ENCODE measurements at regions not wholly inside any gene's neighbourhood (a gene's known extent, or its start where the extent isn't known, plus 50 kb on each side); places are given as distances from the start of the nearest gene placed in this dataset.

DNA sequence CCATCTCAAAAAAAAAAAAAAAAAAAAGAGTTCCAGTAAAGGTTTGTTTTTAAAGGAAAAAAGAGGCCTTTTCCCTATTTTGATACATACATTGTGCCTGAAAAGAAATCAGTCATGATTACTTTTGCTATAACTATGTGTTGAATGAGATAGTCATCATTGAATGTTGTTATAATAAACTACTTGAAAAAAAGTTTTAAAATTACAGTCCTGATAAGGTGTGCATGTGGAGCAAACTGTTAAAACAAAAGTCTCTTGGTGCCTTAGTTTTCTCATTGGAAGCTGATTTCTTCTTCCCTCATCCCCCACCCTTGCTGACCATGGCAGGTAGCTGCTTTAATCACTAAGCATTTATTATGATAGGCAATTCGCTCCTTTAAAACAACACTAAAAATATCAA, 172.3 kb upstream of the TBCA start:
- no peak for DNase-seq

DNA sequence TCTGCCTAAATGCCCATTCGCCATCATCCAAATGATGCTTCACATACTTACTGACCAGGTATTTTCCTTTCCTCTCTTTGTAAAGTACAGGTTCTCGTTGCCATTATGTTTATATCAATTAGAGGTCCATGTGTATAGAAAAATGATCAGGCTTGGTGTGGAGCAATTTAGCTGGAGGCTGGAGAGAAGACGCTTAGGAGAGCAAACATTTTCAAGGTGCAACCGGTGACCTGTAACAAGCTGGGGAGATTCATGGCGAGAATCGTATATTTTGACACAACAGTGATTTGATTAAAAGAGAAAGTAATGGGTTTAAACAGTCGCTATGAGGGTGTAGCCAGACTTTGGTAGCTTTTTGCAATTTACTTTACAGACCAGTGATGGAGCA, 170.9 kb upstream of the TBCA start:
- DNase-seq: no peak

DNA sequence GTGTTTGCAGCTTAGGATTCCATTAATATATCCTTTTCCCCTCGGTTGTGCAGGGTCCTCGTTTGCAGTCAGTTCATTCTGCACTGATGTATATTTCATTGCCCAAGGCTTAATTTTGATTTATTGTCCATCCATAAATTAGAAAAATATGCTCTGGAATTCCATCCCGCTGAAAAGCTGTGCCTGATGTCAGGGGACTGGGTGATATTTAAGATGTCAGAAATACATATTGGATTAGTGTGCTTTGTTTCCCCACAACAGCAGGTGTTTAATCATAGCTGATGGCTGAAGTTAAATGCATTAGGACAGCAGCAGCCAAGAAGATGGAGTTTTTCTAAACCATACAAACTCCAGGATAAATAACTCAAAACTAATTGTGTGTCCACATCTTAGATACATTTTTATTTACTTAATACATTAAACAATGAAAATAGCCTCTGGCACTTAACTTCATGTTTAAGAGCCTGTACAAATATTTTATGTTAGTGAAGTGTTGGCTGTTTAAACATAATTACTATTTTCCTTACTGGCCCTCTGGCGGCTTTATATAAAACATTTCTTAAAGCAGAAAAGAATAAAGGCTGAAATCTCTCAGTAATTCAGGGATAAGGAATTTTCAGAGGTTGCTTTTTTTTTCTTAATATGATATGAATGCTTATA, 170.4 kb upstream of the TBCA start:
- no peak for DNase-seq

DNA sequence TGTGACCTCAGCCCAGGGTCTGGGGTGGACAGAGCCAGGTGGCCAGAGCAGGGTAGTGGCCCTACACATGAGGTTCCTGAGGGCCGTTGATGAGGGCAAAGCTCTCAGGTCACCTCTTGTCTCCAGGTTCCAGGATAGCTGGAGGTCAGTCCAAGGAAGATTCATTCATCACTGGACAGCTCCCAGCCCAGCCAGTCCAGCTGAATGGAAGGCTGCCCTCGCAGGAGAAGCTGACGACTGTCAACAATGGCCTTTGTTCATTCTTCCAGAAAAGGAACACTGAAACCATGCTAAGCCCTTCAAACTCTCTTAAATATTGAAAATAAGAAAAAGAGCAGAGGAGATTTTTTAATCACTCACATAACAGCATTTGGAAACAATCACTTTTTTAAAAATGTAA, 169.7 kb upstream of the TBCA start:
- DNase-seq: no peak

DNA sequence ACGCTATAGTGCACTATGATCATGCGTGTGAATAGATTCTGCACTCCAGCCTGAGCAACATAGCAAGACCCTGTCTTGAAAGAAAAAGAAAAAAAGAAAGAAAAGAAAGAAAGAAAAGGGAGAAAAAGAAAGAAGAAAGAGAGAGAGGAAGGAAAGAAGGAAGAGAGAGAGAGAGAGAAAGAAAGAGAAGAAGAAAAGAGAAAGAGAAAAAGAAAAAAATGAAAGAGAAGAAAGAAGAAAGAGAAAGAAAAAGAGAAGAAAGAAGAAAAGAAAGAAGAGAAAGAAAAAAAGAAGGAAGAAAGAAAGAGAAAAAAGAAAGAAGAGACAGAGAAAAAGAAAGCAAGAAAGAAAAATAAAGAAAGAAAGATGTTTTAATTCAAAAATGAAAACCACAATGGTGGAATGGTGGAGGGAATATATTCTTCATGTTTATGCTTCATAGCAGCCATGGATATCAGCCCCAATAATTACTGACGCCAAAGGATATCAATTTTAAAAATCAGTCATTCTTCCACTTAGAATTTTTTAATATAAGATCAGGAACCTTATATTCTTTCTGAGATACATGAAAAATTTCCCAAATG, 168.7 kb upstream of the TBCA start:
- no peak for DNase-seq

DNA sequence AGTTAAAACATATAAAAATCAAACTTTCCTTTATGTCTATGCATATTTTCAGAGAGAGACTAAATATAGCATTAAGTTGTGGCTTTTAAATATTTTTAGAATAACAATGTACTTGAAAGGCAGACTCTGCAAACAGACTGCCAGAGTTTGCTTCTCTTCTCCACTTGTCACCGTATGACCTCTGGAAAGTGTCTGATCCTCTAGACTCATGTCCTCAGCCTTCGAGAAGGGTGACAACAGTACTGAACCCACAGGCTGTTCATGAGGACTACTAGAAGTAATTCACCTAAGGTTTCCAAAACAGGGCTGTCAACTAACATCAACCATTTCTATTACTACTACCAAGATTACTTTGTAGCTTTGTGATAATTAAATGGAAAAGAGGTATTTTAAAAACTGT, 167.7 kb upstream of the TBCA start:
- no peak for DNase-seq

DNA sequence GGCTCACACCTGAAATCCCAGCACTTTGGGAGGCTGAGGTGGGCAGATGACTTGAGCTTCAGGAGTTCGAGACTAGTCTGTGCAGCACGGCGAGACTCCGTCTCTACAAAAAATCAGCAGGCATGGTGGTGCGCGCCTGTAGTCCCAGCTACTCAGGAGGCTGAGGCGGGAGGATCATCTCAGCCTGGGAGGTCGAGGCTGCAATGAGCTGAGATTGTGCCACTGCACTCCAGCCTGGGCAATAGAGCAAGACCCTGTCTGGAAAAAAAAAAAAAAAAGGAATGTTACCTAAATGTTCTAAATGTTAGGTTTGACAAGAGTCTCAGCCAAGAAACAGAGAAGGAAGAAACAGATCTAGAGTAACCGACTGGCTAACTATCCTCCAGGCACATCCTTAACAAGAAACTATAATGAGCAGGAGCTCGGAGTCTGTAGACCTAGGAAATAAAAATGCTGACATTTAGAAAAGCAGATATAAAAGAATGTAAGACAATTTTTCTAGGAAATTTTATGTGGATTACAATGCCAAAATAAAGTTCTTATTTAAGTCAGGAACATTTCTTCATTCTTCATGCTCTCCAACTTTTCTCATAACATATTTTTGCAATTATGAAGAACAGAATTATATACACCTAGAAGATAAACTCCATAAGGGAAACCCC, 166.6 kb upstream of the TBCA start:
- DNase-seq: no peak

DNA sequence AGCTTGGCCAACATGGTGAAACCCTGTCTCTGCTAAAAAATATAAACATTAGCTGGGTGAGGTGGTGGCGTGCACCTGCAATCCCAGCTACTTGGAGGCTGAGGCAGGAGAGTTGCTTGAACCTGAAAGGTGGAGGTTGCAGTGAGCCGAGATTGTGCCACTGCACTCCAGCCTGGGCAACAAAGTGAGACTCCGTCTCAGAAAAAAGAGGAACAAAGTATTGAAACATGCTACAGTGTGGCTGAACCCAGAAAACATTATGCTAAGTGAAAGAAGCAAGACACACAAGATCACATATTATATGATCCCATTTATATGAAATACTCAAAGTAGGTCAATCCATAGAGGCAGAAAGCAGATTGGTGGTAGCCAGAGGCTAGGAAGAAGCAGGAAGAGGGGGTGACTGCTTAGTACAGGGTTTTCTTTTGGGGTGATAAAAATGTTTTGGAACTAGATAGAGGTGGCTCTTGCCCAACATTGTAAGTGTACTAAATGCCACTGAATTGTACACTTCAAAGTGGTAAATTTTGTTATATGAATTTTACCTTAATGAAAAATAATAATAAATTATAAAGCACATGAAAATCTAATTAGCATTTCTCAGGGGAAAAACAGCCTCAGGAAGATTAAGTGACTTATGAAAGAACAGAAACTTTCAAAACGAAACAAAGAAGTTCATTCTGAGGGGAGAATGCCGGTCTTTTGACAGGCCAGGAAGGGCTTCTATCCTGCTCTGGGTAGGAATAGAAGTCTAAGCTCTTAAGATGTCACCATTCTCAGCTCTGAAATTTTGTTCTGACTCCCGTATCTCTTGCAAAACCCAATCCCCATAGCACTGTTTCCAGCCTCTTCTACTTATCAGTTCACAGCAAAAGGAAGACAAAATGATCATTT, 161.1 kb upstream of the TBCA start:
- no peak for DNase-seq

DNA sequence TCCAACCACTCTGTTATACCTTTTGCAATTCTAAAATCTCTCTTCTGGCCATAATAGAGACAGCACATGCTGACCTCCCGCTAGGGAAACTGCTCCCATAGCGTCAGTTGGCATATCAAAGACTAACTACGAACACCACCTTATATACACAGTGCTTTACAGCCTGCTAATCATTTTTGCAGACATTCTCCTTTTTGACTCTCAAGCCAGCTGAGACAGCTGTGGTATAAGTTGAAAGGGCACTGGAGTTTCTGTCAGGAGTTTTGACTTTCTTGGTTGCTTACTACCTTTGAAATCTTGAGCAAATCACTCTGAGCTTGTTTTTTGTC, 160.2 kb upstream of the TBCA start:
- no peak for DNase-seq

DNA sequence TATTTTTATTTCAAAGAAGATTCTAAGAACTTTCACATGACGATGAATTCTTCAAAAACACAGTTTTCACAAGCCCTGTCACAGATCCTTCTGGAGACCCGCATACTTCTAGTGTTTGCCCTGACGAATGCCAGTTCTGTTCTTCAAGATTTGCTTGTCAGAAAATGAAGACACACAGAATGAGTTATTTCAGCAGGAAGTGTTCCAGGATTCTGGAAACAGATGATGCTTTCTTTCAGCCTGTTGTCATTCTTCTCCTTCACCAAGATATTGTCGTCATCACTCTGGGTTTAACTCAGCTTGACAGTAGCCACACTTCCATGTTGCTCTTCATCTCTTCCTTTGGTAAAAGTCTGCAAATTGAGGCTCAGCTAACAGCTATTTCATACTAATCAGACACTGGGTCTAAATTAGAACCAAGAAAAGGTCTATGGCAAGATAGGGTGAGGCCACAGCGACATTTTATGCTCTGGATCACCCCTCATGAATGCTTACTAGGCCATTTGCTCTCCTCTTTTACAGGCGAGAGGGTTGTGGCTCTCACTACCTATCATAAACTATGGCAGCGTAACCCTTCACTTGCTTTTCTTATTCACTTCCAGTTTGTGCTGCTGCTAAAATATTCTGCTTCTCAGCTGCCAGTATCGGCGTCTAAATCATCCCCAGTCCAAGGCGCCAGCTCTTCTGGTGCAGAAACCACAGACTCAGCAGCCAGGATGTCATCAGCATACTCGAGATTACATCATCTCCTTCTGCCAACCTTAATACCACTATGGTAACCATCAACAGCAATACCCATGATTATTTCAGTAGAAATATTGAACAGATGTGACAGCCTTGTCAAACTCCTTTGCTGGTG, 159.6 kb upstream of the TBCA start:
- no peak for DNase-seq

DNA sequence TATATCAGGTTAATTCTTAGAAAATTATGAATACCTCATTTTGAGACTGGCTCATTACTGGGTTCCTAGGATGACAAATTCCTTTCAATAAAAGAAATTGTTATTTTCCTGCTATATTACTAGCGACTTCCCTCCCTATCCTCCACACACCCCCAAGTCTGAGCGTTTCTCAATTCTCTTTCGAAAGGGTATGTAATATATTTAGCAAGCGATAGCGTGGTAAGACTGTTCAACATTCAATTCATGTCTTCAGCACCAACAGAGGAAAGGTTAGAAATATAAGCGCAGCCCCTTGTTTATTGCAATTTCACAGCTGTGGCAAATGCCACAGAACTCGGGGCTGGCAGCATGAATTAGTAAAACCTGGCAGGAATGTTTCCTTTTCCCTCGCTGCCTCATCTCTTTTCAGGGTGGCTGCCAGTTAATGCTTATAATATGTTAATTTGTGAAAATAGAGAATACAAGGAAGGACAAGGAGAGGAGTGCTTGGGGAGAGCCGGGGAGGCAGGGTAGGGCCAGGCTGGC, 152.7 kb upstream of the TBCA start:
- no peak for DNase-seq

DNA sequence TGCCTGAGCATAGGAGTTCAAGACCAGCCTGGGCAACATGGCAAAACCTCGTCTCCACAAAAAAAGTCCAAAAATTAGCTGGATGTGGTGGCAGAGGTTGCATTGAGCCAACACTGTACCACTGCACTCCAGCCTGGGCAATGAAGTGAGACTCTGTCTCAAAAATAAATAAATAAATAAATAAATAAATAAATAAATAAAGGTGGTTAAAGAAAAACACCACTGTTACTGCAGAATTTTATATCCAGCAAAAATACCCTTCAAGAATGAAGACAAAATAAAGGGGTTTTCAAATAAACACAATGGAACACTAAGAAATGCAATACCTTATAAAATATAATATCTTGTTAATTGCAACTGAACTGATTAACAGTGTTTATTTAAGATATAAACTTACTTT, 150.2 kb upstream of the TBCA start:
- no peak for DNase-seq

DNA sequence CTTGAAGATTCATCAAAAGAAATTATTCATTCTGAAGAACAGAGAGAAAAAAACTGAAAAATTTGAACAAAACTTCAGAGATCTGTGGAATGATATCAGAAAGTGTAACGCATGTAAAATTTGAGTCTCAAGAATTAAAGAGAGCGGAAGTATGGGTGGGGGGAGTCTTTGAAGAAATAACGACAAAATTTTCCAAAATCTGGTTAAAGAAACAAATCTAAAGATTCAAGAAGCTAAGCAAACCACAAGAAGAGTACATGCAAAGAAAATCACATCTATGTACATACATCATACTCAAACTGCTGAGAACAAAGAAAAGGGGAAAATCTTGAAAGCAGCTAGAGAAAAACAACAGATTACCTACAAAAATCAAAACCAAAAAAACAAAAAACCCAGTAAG, 149.4 kb upstream of the TBCA start:
- DNase-seq: no peak

DNA sequence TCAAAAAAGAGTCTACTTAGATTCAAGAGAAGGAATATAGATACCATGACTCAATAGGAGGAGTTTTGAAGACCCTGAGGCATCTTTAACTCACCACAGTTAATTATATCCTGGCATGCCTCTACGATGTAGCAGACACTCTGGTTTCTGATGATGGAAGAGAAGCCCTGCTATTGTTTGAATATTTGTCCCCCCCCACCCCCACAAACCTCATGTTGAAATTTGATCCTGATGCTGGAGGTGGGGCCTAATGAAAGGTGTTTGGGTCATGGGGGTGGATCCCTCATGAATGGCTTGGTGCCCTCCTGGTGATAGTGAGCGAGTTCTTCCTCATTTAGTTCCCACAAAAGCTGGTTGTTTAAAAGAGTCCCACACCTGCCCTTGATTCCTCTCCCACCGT, 147.9 kb upstream of the TBCA start:
- DNase-seq: no peak

DNA sequence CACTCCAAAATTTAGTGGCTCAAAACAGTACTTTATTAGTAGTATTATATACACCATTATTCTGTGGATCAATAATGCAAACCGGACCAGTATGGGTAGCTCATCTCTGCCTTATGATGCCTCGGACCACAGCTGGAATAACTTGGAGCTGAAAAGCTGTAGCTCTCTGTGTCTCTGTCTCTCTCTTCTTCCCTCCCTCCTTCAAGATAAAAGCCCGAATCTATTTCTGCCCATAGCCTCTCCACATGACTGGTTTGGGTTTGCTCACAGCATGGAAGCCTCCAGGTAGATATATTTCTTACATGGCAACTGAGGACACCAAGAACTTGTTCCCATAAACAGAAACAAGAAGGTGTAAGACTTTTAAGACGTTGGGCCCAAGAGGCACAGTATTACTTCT, 147.5 kb upstream of the TBCA start:
- no peak for DNase-seq

DNA sequence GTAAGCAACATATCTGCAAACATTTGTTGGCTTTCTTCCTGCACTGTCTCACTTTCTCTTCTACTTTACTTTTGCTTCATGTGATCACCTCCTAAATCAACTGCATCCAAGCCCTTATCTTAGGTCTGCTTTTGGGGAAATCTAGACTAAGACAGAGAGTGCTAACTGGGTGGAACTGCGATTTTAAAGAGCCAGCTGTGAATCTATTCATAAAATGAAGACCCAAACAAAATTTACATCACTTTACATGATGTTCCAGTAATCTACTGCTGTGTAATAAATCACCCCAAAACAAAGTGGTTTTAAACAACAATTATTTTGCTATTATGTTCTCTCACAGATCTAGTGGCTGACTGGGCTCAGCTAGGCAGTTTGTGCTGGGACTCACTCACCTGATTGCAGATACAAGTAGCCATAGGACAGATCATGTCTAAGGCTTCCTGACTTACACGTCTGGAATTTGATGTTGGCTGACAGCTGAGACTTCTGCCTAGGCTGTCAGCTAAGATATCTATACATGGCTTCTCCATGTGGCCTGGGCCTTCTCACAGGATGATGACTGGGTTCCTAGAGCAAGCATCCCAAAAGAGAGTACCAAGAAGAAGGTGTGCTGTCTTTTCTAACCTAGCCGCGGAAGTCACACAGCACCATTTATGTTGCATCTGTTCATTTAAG, 145.1 kb upstream of the TBCA start:
- no peak for DNase-seq

DNA sequence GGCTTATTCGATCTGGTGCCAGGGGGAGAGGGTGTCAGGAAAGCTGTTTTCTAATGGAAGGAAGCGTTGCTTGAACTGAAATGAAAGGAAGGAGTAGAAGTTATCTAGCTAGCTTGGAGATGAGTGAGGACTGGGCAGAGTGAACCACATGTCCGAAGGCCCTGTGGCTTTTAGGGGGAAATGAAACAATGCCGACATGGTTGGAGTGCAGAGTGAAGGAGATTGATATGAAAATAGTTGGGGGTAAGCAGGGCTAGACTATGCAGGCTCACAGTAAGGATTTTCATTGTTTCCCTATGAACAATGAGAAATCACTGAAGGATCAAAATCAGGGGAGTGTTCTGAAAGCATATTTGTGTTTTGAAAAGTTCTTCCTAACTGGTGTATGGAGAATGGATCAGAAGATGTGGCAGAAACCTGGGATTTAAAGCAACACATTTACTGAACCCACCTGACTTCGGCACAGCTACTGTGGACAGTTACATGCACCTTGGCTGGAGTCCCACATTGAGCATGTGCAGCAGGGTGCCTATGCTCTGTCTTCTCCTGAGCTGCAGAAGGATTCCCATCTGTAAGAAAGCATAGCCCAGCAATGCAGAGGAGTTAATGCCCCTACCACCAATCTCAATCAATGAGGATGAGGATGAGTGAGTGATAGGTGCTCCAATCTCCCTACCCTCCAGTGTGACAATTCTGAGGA, 144.4 kb upstream of the TBCA start:
- no peak for DNase-seq

DNA sequence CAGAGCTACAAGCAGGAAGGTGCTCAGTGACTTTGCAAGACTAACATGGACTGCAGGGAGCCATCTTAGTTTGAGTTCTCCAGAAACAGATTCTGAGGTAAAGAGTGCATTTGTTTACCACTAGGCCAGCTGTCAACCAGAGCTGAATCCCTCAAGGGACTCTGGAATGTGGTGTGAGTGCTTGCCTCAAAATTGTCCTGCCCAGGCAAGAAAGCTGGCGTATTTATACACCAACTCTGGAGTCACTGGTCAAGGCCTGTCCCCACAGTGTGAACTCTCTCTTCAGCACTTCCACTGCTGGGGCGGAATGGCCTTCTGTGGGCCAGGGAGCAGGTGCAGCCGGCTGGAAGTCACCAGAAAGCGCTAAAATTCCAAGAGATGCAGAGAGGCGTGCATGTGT, 139.2 kb upstream of the TBCA start:
- DNase-seq: no peak

DNA sequence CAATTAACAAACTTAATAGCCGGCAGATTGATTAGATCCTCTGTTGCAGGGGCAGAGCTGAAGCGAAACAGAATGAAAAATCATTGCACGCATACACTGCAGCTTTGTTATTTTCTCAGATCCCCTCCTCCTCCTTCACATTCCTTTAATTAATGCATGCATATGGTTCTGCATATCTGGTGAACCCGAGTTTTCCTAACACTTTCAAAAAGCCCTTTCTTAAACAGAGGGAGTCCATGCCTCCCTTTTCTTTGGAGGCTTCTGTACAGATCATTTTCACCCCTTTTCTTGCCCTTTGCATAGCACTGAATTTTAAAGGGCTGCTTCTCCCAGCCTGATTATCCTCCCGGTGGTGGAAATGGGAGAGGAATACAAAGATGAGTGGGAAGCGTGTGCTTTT, 136.6 kb upstream of the TBCA start:
- DNase-seq: no peak

DNA sequence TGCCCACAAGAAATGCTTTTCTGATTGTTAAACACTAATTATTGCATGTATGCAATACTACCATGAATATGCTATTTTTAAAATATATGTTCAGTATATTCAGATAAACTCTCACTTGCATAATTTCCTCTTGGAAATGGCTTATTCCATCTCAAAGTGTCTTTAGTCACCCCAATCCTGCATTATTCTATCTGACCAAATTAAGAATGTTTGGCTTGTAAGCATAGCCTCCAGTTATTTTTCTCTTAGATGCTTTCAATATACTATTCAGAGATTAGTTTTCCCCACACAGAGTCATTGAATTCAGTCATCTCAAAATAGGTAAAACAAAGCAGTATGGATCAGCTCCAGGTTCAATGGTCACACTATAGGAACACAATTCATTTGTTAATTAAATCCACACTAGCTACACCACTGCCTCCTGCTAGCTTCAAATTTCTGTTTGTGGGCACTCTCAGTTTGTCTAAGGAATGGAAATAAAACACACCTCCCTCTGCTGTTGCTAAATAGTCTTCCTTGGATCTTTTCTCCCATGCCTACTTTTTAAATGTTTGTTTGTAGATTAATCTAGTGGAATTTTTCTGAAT, 134.6 kb upstream of the TBCA start:
- DNase-seq: no peak

DNA sequence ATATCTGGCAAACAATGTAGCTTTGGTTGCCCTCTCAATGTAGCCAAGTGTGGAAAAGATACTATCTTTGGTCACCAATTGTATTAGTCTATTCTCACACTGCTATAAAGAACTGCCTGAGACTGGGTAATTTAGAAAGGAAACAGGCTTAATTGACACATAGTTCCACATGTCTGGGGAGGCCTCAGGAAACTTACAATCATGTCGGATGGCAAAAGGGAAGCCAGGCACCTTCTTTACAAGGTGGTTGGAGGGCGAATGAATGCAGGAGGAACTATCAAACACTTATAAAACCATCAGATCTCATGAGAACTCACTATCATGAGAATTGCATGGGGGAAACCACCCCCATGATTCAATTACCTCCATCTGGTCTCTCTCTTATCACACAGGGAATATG, 133.1 kb upstream of the TBCA start:
- no peak for DNase-seq
